ENCODE measurements at regions not wholly inside any gene's neighbourhood (a gene's known extent, or its start where the extent isn't known, plus 50 kb on each side); places are given as distances from the start of the nearest gene placed in this dataset.

- Histone ChIP-seq H3K4me1 (ENCODE audit: insufficient read depth, low read length) (no peaks in the 10 kb centered on the region), H3K27me3 (ENCODE audit: insufficient read depth, low read length) (no peaks in the 10 kb centered on the region)
- 75% methylated on average over 1 of the region's 1 CpG for WGBS
These were observed 219.0 kb downstream of the NFKBIZ start for GRCh38 chr3:102068327-102068726.

GRCh38 chr3:102068736-102069135 is 219.4 kb downstream of the NFKBIZ start:
- Histone ChIP-seq H3K9ac (ENCODE audit: low read depth, low read length) (no peak overlapping the region), H3K36me3 (ENCODE audit: insufficient read depth, low read length) (no peaks in the 10 kb centered on the region), H3K27me3 (ENCODE audit: insufficient read depth, low read length) (no peaks in the 10 kb centered on the region), H3K9me3 (ENCODE audit: insufficient read depth, low read depth, low read length) (no peaks in the 10 kb centered on the region; the same call in 1 of the 2 replicates), H3K27ac (ENCODE audit: low read depth, low read length) (no peak overlapping the region), H3K4me1 (ENCODE audit: insufficient read depth, low read length) (no peaks in the 10 kb centered on the region), H3K4me3 (ENCODE audit: low read length) (no peak overlapping the region)
- 89% methylated on average over 2 of the region's 2 CpGs for WGBS

More at GRCh38 chr3:102068327-102068726, 219.0 kb downstream of the NFKBIZ start:
- Histone ChIP-seq H3K9ac (ENCODE audit: low read depth, low read length) (no peak overlapping the region), H3K27ac (ENCODE audit: low read depth, low read length) (no peak overlapping the region), H3K36me3 (ENCODE audit: insufficient read depth, low read length) (no peaks in the 10 kb centered on the region), H3K9me3 (ENCODE audit: insufficient read depth, low read depth, low read length) (no peaks in the 10 kb centered on the region; the same call in 1 of the 2 replicates), H3K4me3 (ENCODE audit: low read length) (no peak overlapping the region)

GRCh38 chr3:102069211-102069662 is 219.9 kb downstream of the NFKBIZ start:
- no peaks in the 10 kb centered on the region; the same call in 1 of the 2 replicates for H3K9me3 ChIP-seq (ENCODE audit: insufficient read depth, low read depth, low read length)
- no peak overlapping the region for H3K27ac ChIP-seq (ENCODE audit: low read depth, low read length)
- WGBS, result 85% methylated on average over 1 of the region's 1 CpG

GRCh38 chr3:102074946-102075345 is 225.6 kb downstream of the NFKBIZ start:
- H3K9ac ChIP-seq (ENCODE audit: low read depth, low read length), result no peak overlapping the region
- H3K4me1 ChIP-seq (ENCODE audit: insufficient read depth, low read length), result peaks cover 18% of the 10 kb centered on the region
- no peaks in the 10 kb centered on the region for H3K36me3 ChIP-seq (ENCODE audit: insufficient read depth, low read length)
- H3K27ac ChIP-seq (ENCODE audit: low read depth, low read length), result no peak overlapping the region
- H3K9me3 ChIP-seq (ENCODE audit: insufficient read depth, low read depth, low read length), result no peaks in the 10 kb centered on the region; the same call in 1 of the 2 replicates
- H3K27me3 ChIP-seq (ENCODE audit: insufficient read depth, low read length), result no peaks in the 10 kb centered on the region
- no peak overlapping the region for H3K4me3 ChIP-seq (ENCODE audit: low read length)

More at GRCh38 chr3:102069211-102069662, 219.9 kb downstream of the NFKBIZ start:
- Histone ChIP-seq H3K4me3 (ENCODE audit: low read length) (no peak overlapping the region), H3K4me1 (ENCODE audit: insufficient read depth, low read length) (no peaks in the 10 kb centered on the region), H3K36me3 (ENCODE audit: insufficient read depth, low read length) (no peaks in the 10 kb centered on the region), H3K27me3 (ENCODE audit: insufficient read depth, low read length) (no peaks in the 10 kb centered on the region), H3K9ac (ENCODE audit: low read depth, low read length) (no peak overlapping the region)

GRCh38 chr3:102078401-102078800 is 229.1 kb downstream of the NFKBIZ start:
- Histone ChIP-seq H3K9ac (ENCODE audit: low read depth, low read length) (peak overlapping the region; percentile 53), H3K27ac (ENCODE audit: low read depth, low read length) (peak overlapping the region; percentile 32), H3K4me1 (ENCODE audit: insufficient read depth, low read length) (peaks cover 18% of the 10 kb centered on the region)

GRCh38 chr3:102078854-102079808 is 229.8 kb downstream of the NFKBIZ start:
- peak overlapping the region; percentile 53 for H3K9ac ChIP-seq (ENCODE audit: low read depth, low read length)
- no peaks in the 10 kb centered on the region for H3K36me3 ChIP-seq (ENCODE audit: insufficient read depth, low read length)
- peak overlapping the region; percentile 32 for H3K27ac ChIP-seq (ENCODE audit: low read depth, low read length)
- peaks cover 18% of the 10 kb centered on the region for H3K4me1 ChIP-seq (ENCODE audit: insufficient read depth, low read length)
- H3K9me3 ChIP-seq (ENCODE audit: insufficient read depth, low read depth, low read length), result no peaks in the 10 kb centered on the region
- no peak overlapping the region for H3K4me3 ChIP-seq (ENCODE audit: low read length)
- no peaks in the 10 kb centered on the region for H3K27me3 ChIP-seq (ENCODE audit: insufficient read depth, low read length)
- 70% methylated on average over 7 of the region's 8 CpGs for WGBS

More at GRCh38 chr3:102078401-102078800, 229.1 kb downstream of the NFKBIZ start:
- H3K9me3 ChIP-seq (ENCODE audit: insufficient read depth, low read depth, low read length), result no peaks in the 10 kb centered on the region
- H3K4me3 ChIP-seq (ENCODE audit: low read length), result no peak overlapping the region
- WGBS, result 97% methylated on average over 3 of the region's 3 CpGs
- no peaks in the 10 kb centered on the region for H3K27me3 ChIP-seq (ENCODE audit: insufficient read depth, low read length)
- no peaks in the 10 kb centered on the region for H3K36me3 ChIP-seq (ENCODE audit: insufficient read depth, low read length)

GRCh38 chr3:102079809-102080197 is 230.5 kb downstream of the NFKBIZ start:
- Histone ChIP-seq H3K36me3 (ENCODE audit: insufficient read depth, low read length) (no peaks in the 10 kb centered on the region), H3K9me3 (ENCODE audit: insufficient read depth, low read depth, low read length) (no peaks in the 10 kb centered on the region), H3K27ac (ENCODE audit: low read depth, low read length) (no peak overlapping the region), H3K27me3 (ENCODE audit: insufficient read depth, low read length) (no peaks in the 10 kb centered on the region), H3K9ac (ENCODE audit: low read depth, low read length) (no peak overlapping the region), H3K4me3 (ENCODE audit: low read length) (no peak overlapping the region), H3K4me1 (ENCODE audit: insufficient read depth, low read length) (peaks cover 18% of the 10 kb centered on the region)
- 100% methylated on average over 2 of the region's 2 CpGs for WGBS

- Histone ChIP-seq H3K27ac (ENCODE audit: low read depth, low read length) (no peak overlapping the region), H3K27me3 (ENCODE audit: insufficient read depth, low read length) (no peaks in the 10 kb centered on the region), H3K4me3 (ENCODE audit: low read length) (no peak overlapping the region), H3K36me3 (ENCODE audit: insufficient read depth, low read length) (no peaks in the 10 kb centered on the region), H3K9ac (ENCODE audit: low read depth, low read length) (no peak overlapping the region), H3K9me3 (ENCODE audit: insufficient read depth, low read depth, low read length) (no peaks in the 10 kb centered on the region), H3K4me1 (ENCODE audit: insufficient read depth, low read length) (peaks cover 18% of the 10 kb centered on the region)
- 98% methylated on average over 2 of the region's 3 CpGs for WGBS
These were observed 232.4 kb downstream of the NFKBIZ start for GRCh38 chr3:102081572-102082289.

GRCh38 chr3:102083473-102083872 is 234.2 kb downstream of the NFKBIZ start:
- Histone ChIP-seq H3K27ac (ENCODE audit: low read depth, low read length) (no peak overlapping the region), H3K4me1 (ENCODE audit: insufficient read depth, low read length) (peaks cover 15% of the 10 kb centered on the region), H3K4me3 (ENCODE audit: low read length) (no peak overlapping the region), H3K27me3 (ENCODE audit: insufficient read depth, low read length) (no peaks in the 10 kb centered on the region), H3K9me3 (ENCODE audit: insufficient read depth, low read depth, low read length) (no peaks in the 10 kb centered on the region), H3K9ac (ENCODE audit: low read depth, low read length) (no peak overlapping the region), H3K36me3 (ENCODE audit: insufficient read depth, low read length) (no peaks in the 10 kb centered on the region)
- no CpG with 5 or more reads among the region's 2 CpGs for WGBS

- no peaks in the 10 kb centered on the region for H3K27me3 ChIP-seq (ENCODE audit: insufficient read depth, low read length)
- H3K9me3 ChIP-seq (ENCODE audit: insufficient read depth, low read depth, low read length), result no peaks in the 10 kb centered on the region
- no peaks in the 10 kb centered on the region for H3K36me3 ChIP-seq (ENCODE audit: insufficient read depth, low read length)
- H3K4me1 ChIP-seq (ENCODE audit: insufficient read depth, low read length), result peaks cover 10% of the 10 kb centered on the region
- WGBS, result 79% methylated on average over 3 of the region's 3 CpGs
- no peak overlapping the region for H3K27ac ChIP-seq (ENCODE audit: low read depth, low read length)
- no peak overlapping the region for H3K9ac ChIP-seq (ENCODE audit: low read depth, low read length)
- no peak overlapping the region for H3K4me3 ChIP-seq (ENCODE audit: low read length)
These were observed 234.7 kb downstream of the NFKBIZ start for GRCh38 chr3:102084006-102084405.

- no peak overlapping the region for H3K27ac ChIP-seq (ENCODE audit: low read depth, low read length)
- H3K9ac ChIP-seq (ENCODE audit: low read depth, low read length), result no peak overlapping the region
- 89% methylated on average over 2 of the region's 3 CpGs for WGBS
- H3K4me3 ChIP-seq (ENCODE audit: low read length), result no peak overlapping the region
- no peaks in the 10 kb centered on the region for H3K9me3 ChIP-seq (ENCODE audit: insufficient read depth, low read depth, low read length)
- no peaks in the 10 kb centered on the region for H3K36me3 ChIP-seq (ENCODE audit: insufficient read depth, low read length)
- no peaks in the 10 kb centered on the region for H3K27me3 ChIP-seq (ENCODE audit: insufficient read depth, low read length)
- peaks cover 5% of the 10 kb centered on the region; the same call in 1 of the 2 replicates for H3K4me1 ChIP-seq (ENCODE audit: insufficient read depth, low read length)
These were observed 235.4 kb downstream of the NFKBIZ start for GRCh38 chr3:102084704-102085103.
